ENCODE measurements at regions not wholly inside any gene's neighbourhood (a gene's known extent, or its start where the extent isn't known, plus 50 kb on each side); places are given as distances from the start of the nearest gene placed in this dataset.
A peak's percentile ranks its signal among the peaks of the same experiment; 100 is the strongest.

- Mint-ChIP-seq H3K36me3 (no peaks in the 10 kb centered on the region), H3K4me3 (no peak overlapping the region), H3K9me3 (peaks cover 12 to 26% (median 15%) of the 10 kb centered on the region in 7 donors), H3K27ac (peak overlapping the region in 1 of 7 donors; percentile 2), H3K4me1 (no peaks in the 10 kb centered on the region), H3K27me3 (ENCODE audit: low read depth in 3 of 3) (peaks cover 0 to 3% (median 0%) of the 10 kb centered on the region in 3 donors)
- no peak overlapping the region for H3K4me2 ChIP-seq (replicated peaks; ENCODE audit: extremely low read depth, low read length, poor library complexity, severe bottlenecking)
- no peaks in the 10 kb centered on the region for H4K20me1 ChIP-seq (ENCODE audit: insufficient read depth, low read length)
- intact Hi-C loops (cut with micrococcal nuclease), result no loop called here
- H3K4me1 ChIP-seq (ENCODE audit: control insufficient read depth in 1 of 2, insufficient read depth in 2 of 2, low read length in 2 of 2), result no peaks in the 10 kb centered on the region
- H3K79me2 ChIP-seq (ENCODE audit: insufficient read depth, low read length), result no peaks in the 10 kb centered on the region
- no peak for DNase-seq
- no peaks in the 10 kb centered on the region for H3K27me3 ChIP-seq (ENCODE audit: control insufficient read depth in 2 of 2, insufficient read depth in 2 of 2, low read length in 2 of 2)
- H3K9ac ChIP-seq (ENCODE audit: insufficient read depth, low read length, poor library complexity, severe bottlenecking), result no peak overlapping the region
- no peak for TF ChIP-seq CTCF (IDR thresholded peaks at IDR 0.05)
- WGBS (ENCODE audit: insufficient coverage), result 49% methylated on average over 2 of the region's 2 CpGs
- H3K4me3 ChIP-seq (replicated peaks in 1 of 3; ENCODE audit: low read depth in 2 of 3, low read length in 3 of 3), result no peak overlapping the region
- H3K9me3 ChIP-seq (replicated peaks in 1 of 2; ENCODE audit: control insufficient read depth in 1 of 2, insufficient read depth in 1 of 2, low read length in 2 of 2), result peaks cover 16 to 17% of the 10 kb centered on the region in 2 donors
- H3K27ac ChIP-seq (ENCODE audit: low read depth in 1 of 2, low read length in 2 of 2), result no peak overlapping the region
- H2AFZ ChIP-seq (ENCODE audit: insufficient read depth, low read depth, low read length, poor library complexity, severe bottlenecking), result no peak overlapping the region
- no peaks in the 10 kb centered on the region for H3K36me3 ChIP-seq (replicated peaks in 1 of 2; ENCODE audit: control insufficient read depth in 1 of 2, insufficient read depth in 2 of 2, low read length in 2 of 2)
Observed at GRCh38 chr12:88914967-88915366, 334.7 kb upstream of the KITLG start.

GRCh38 chr12:88909510-88909909 lies 329.2 kb upstream of the KITLG start:
- H3K36me3 ChIP-seq (replicated peaks in 1 of 2; ENCODE audit: control insufficient read depth in 1 of 2, insufficient read depth in 2 of 2, low read length in 2 of 2), result no peaks in the 10 kb centered on the region
- no peaks in the 10 kb centered on the region for H3K36me3 Mint-ChIP-seq
- peaks cover 5 to 11% (median 8%) of the 10 kb centered on the region in 7 donors for H3K9me3 Mint-ChIP-seq
- H3K9me3 ChIP-seq (replicated peaks in 1 of 2; ENCODE audit: control insufficient read depth in 1 of 2, insufficient read depth in 1 of 2, low read length in 2 of 2), result peaks cover 4% of the 10 kb centered on the region in 2 donors
- no peak overlapping the region for H3K27ac Mint-ChIP-seq
- H3K4me3 ChIP-seq (replicated peaks in 1 of 3; ENCODE audit: low read depth in 2 of 3, low read length in 3 of 3), result no peak overlapping the region
- DNase-seq, result no peak
- no CpG with 5 or more reads among the region's 2 CpGs for WGBS (ENCODE audit: insufficient coverage)
- intact Hi-C loops (cut with micrococcal nuclease), result no loop called here
- no peaks in the 10 kb centered on the region for H3K79me2 ChIP-seq (ENCODE audit: insufficient read depth, low read length)
- H3K4me3 Mint-ChIP-seq, result no peak overlapping the region
- no peaks in the 10 kb centered on the region for H4K20me1 ChIP-seq (ENCODE audit: insufficient read depth, low read length)
- no peak overlapping the region for H2AFZ ChIP-seq (ENCODE audit: insufficient read depth, low read depth, low read length, poor library complexity, severe bottlenecking)
- H3K27ac ChIP-seq (ENCODE audit: low read depth in 1 of 2, low read length in 2 of 2), result no peak overlapping the region
- H3K9ac ChIP-seq (ENCODE audit: insufficient read depth, low read length, poor library complexity, severe bottlenecking), result no peak overlapping the region
- H3K4me2 ChIP-seq (replicated peaks; ENCODE audit: extremely low read depth, low read length, poor library complexity, severe bottlenecking), result no peak overlapping the region
- peaks cover 0 to 2% (median 0%) of the 10 kb centered on the region in 3 donors for H3K27me3 Mint-ChIP-seq (ENCODE audit: low read depth in 3 of 3)
- H3K4me1 ChIP-seq (ENCODE audit: control insufficient read depth in 1 of 2, insufficient read depth in 2 of 2, low read length in 2 of 2), result no peaks in the 10 kb centered on the region
- H3K27me3 ChIP-seq (ENCODE audit: control insufficient read depth in 2 of 2, insufficient read depth in 2 of 2, low read length in 2 of 2), result no peaks in the 10 kb centered on the region
- H3K4me1 Mint-ChIP-seq, result no peaks in the 10 kb centered on the region
- TF ChIP-seq CTCF (IDR thresholded peaks at IDR 0.05), result no peak

Measured in CD14-positive monocyte (primary cell).